RWPE2 (cell line): ENCODE measurements at regions not wholly inside any gene's neighbourhood (a gene's known extent, or its start where the extent isn't known, plus 50 kb on each side); places are given as distances from the start of the nearest gene placed in this dataset.
A peak's percentile ranks its signal among the peaks of the same experiment; 100 is the strongest.

Experiments used
- ATAC-seq: fragments of 200-7000 bp; cut with Tn5 transposase; 3 replicates; pipeline ENCODE4 v1.9.1; 2021; ENCODE audit warnings: low read depth
- DNase-seq: peaks from one replicate; pipeline ENCODE4 v3.0.0-alpha.2; 2020; ENCODE audit warnings: low spot score
- H3K27ac ChIP-seq: fragments of 450-650 bp; 2 replicates; pipeline ENCODE4 v1.5.1; 2017; ENCODE audit warnings: mild to moderate bottlenecking; ENCODE audit not compliant: poor library complexity, severe bottlenecking
- H3K27me3 ChIP-seq: fragments of 250-450 bp; sonication (Bioruptor Pico); 2 replicates; pipeline ENCODE4 v1.5.1; 2021; ENCODE audit warnings: mild to moderate bottlenecking, moderate library complexity; ENCODE audit not compliant: insufficient read depth, poor library complexity, severe bottlenecking
- H3K36me3 ChIP-seq: fragments of 250-450 bp; sonication (Bioruptor Pico); 2 replicates; pipeline ENCODE4 v1.5.1; 2020; ENCODE audit warnings: low read depth, mild to moderate bottlenecking, moderate library complexity
- H3K4me1 ChIP-seq: fragments of 250-450 bp; sonication (Bioruptor Pico); 2 replicates; pipeline ENCODE4 v1.5.1; 2021; ENCODE audit warnings: mild to moderate bottlenecking, moderate library complexity; ENCODE audit not compliant: insufficient read depth, poor library complexity, severe bottlenecking
- H3K4me3 ChIP-seq: fragments of 250-450 bp; sonication (Bioruptor Pico); 2 replicates; pipeline ENCODE4 v1.5.1; 2021; ENCODE audit warnings: mild to moderate bottlenecking, moderate library complexity; ENCODE audit not compliant: severe bottlenecking
- H3K9me3 ChIP-seq: fragments of 250-450 bp; sonication (Bioruptor Pico); 2 replicates; pipeline ENCODE4 v1.5.1; 2021; ENCODE audit warnings: mild to moderate bottlenecking, moderate library complexity; ENCODE audit not compliant: severe bottlenecking
- TF ChIP-seq, protein P1 (sequence below): fragments of 450-650 bp; IDR thresholded peaks from one replicate; pipeline ENCODE4 v1.5.1; 2017; ENCODE audit warnings: mild to moderate bottlenecking, moderate library complexity; ENCODE audit not compliant: poor library complexity, severe bottlenecking

DNA sequence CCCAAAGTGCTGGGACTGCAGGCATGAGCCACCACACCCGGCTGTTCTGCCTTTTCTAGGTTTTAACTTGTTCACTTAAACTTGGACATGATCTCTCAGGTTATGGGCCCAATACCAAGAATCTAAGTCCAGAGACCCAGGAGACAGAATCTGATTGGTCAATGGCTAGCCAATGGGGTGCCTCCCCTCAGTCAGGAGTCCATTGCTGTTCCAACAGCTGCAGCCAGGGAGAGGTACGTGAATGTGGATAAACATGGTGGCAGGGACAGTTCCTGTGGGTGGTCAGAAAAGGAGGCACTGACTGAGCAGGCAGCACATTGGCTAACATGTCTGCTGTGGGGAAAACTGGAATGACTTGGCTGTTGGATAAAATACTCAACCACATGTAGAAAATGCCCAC lies 140.3 kb downstream of the RPLP1 start:
- no peaks in the 10 kb centered on the region for H3K36me3 ChIP-seq
- no peak overlapping the region for H3K4me3 ChIP-seq
- H3K27me3 ChIP-seq: no peaks in the 10 kb centered on the region
- DNase-seq (no peak), ATAC-seq (no peak)
- H3K27ac ChIP-seq: no peak overlapping the region
- H3K9me3 ChIP-seq: no peaks in the 10 kb centered on the region
- peaks cover 38% of the 10 kb centered on the region for H3K4me1 ChIP-seq
- TF ChIP-seq, protein P1, sequence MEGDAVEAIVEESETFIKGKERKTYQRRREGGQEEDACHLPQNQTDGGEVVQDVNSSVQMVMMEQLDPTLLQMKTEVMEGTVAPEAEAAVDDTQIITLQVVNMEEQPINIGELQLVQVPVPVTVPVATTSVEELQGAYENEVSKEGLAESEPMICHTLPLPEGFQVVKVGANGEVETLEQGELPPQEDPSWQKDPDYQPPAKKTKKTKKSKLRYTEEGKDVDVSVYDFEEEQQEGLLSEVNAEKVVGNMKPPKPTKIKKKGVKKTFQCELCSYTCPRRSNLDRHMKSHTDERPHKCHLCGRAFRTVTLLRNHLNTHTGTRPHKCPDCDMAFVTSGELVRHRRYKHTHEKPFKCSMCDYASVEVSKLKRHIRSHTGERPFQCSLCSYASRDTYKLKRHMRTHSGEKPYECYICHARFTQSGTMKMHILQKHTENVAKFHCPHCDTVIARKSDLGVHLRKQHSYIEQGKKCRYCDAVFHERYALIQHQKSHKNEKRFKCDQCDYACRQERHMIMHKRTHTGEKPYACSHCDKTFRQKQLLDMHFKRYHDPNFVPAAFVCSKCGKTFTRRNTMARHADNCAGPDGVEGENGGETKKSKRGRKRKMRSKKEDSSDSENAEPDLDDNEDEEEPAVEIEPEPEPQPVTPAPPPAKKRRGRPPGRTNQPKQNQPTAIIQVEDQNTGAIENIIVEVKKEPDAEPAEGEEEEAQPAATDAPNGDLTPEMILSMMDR: no peak

DNA sequence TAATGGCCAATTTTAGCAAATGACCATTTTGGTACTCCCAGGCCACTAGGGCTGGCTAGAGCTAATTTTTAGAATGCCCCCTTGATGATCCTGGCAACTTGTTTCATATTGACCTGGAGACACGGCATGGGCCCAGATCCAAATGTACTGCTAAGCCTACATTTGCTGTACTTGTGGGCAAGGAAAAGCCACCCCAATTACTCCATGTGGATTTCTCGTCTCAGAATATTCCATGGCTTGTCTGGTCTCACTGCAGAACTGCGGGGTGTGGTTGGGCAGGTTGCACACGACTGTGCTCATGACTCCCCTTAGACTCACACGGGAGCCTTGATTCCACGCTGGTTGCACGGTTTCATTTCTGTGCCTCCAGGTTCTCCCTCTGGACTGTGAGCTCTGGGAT lies 140.9 kb downstream of the RPLP1 start:
- Histone ChIP-seq H3K4me3 (no peak overlapping the region), H3K27ac (peak overlapping the region; percentile 51), H3K27me3 (peaks cover 3% of the 10 kb centered on the region), H3K36me3 (no peaks in the 10 kb centered on the region), H3K9me3 (no peaks in the 10 kb centered on the region), H3K4me1 (peaks cover 35% of the 10 kb centered on the region)
- ATAC-seq: no peak
- TF ChIP-seq, protein P1: no peak
- no peak for DNase-seq

DNA sequence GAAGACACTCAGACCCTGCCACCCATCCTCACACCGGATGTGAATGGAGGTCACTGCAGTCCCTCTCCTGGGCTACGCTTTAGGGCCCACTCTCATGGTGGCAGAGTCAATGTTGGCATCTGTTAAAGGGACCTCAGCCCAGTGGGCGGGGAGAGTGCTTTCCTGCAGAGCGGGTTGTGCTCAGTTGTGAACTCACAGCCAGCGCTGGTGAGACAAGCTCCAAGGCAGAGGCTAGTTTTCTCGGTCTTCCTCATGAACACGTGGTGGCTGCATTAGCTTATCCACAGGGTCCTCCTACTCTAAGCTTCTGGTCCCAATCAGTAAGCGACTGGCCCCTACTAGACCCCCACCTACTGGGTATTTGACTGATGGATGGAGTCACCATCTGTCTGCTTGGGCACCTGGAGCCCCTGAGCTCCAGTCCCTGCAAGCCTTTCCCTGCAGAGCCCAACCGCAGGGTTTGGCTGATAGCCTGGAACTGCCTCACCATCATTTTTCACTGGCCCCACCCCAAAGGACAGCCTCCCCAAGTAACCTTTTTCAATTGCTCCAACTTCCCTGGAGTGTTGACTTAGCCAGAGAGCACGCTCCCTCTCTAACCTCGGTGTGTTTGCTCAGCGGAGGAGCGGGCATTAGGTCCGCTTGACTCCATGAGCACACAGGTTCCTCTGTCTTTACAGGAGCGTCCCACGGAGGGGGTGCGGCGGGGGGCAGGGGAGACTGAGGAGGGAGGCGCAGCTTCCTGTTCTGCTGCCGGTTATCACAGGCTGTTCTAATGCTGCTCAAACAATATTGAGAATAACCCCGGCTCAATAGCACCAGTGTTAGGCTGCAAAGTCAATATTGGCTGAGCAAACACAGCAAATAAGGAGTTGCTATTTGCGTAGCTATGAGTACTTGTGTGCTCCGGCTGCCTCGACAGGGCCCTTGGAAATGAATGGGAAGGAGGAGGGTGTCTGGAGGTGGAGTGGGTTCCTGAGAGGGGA lies 141.7 kb downstream of the RPLP1 start:
- peak; percentile 87 for ATAC-seq

DNA sequence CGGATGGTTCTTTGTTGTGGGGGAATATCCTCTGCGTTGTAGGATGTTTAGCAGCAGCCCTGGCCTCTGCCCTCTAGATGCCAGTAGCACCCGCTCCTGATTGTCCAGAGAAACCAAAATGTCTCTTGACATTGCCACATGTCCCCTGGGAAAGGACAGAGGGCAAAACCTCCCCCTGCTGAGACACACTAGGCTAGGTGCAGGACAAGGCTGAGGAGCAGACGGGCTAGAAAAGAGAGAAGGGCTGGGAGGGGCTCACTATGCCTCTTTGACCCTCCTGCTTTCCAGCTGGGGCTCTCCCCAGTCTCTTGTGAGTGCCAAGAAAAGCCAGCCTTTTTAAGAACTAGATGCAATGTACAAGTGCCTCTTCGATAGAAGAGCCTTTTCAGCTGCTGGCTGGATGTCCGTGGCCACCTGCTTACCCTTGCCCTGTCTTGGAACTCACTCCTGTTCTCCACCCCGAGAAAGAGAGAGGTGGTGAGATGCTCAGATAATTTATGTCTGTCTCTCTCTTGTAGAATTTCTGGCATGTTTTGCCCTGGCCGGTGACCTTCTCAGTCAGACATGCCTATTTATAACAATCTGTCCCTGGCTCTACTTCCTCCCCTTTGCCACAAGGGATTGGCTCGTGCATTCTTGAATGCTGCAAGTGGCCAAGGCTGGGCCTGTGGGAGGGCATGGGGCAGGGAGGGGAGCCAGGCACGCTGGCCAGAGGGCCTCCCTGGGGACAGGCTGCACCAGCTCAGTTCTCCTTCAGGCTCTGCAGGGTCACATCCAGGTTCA lies 142.6 kb downstream of the RPLP1 start:
- no peaks in the 10 kb centered on the region for H3K9me3 ChIP-seq
- ATAC-seq: no peak
- no peak overlapping the region for H3K4me3 ChIP-seq
- no peaks in the 10 kb centered on the region for H3K36me3 ChIP-seq
- DNase-seq: peak; percentile 63
- peaks cover 35% of the 10 kb centered on the region for H3K4me1 ChIP-seq
- H3K27me3 ChIP-seq: peaks cover 4% of the 10 kb centered on the region
- H3K27ac ChIP-seq: peak overlapping the region; percentile 51
- TF ChIP-seq, protein P1: peak; percentile 9

More for the DNA sequence above, 141.7 kb downstream of the RPLP1 start:
- H3K27me3 ChIP-seq: peaks cover 4% of the 10 kb centered on the region
- no peaks in the 10 kb centered on the region for H3K36me3 ChIP-seq
- H3K4me1 ChIP-seq: peaks cover 35% of the 10 kb centered on the region
- H3K9me3 ChIP-seq: no peaks in the 10 kb centered on the region
- H3K4me3 ChIP-seq: no peak overlapping the region
- TF ChIP-seq, protein P1: peak; percentile 21
- DNase-seq: peak; percentile 95
- H3K27ac ChIP-seq: peak overlapping the region; percentile 51
